Smooth muscle cell (in vitro differentiated cells): ENCODE measurements at regions not wholly inside any gene's neighbourhood (a gene's known extent, or its start where the extent isn't known, plus 50 kb on each side); places are given as distances from the start of the nearest gene placed in this dataset.
"Not testable (repeated sequence)": the region's sequence is repeated elsewhere in the genome, so short reads cannot be mapped to it uniquely, and the experiment has no call there.

Source experiments
- DNase-seq: peaks from one replicate; lab custom pipeline; 2025; ENCODE audit not compliant: unreplicated experiment; lab: John Stamatoyannopoulos, UW
- H2AFZ ChIP-seq: fragments of 200-600 bp; sonication (generic); 2 replicates; pipeline ENCODE4 v1.6.0; 2016; ENCODE audit warnings: antibody characterized with exemption, low read depth, mild to moderate bottlenecking
- H3F3A ChIP-seq: fragments of 200-600 bp; sonication (generic); 2 replicates; pipeline ENCODE4 v1.6.0; 2017; ENCODE audit warnings: antibody characterized with exemption, low read depth
- H3K27ac ChIP-seq: fragments of 200-600 bp; sonication (generic); 2 replicates; pipeline ENCODE4 v1.5.1; 2016; ENCODE audit warnings: low read depth, mild to moderate bottlenecking
- H3K27me3 ChIP-seq: fragments of 200-600 bp; sonication (generic); 2 replicates; pipeline ENCODE4 v1.6.1; 2016; ENCODE audit warnings: low read depth, mild to moderate bottlenecking
- H3K36me3 ChIP-seq: fragments of 200-600 bp; sonication (generic); 2 replicates; pipeline ENCODE4 v1.5.1; 2016; ENCODE audit warnings: low read depth
- H3K4me1 ChIP-seq: fragments of 200-600 bp; sonication (generic); 2 replicates; pipeline ENCODE4 v1.5.1; 2016; ENCODE audit warnings: low read depth
- H3K4me2 ChIP-seq: fragments of 200-600 bp; sonication (generic); 2 replicates; pipeline ENCODE4 v1.6.0; 2016; ENCODE audit warnings: mild to moderate bottlenecking
- H3K4me3 ChIP-seq: fragments of 200-600 bp; sonication (generic); 2 replicates; pipeline ENCODE4 v1.5.1; 2016; ENCODE audit warnings: mild to moderate bottlenecking
- H3K79me2 ChIP-seq: fragments of 200-600 bp; sonication (generic); 2 replicates; pipeline ENCODE4 v1.6.0; 2016; ENCODE audit warnings: low read depth, mild to moderate bottlenecking
- H3K9ac ChIP-seq: fragments of 200-600 bp; sonication (generic); 2 replicates; pipeline ENCODE4 v1.6.0; 2016; ENCODE audit warnings: low read depth
- H3K9me3 ChIP-seq: fragments of 200-600 bp; sonication (generic); replicated peaks from 2 replicates; pipeline ENCODE4 v1.5.1; 2016; ENCODE audit warnings: low read depth
- H4K20me1 ChIP-seq: fragments of 200-600 bp; sonication (generic); 2 replicates; pipeline ENCODE4 v1.6.0; 2016; ENCODE audit warnings: low read depth
- WGBS: methylation state at CpG from one replicate; pipeline ENCODE4 v1.1.7; 2016; ENCODE audit warnings: low lambda C conversion rate; 5-methylcytosine and 5-hydroxymethylcytosine counted together
- TF ChIP-seq, protein P1 (sequence below): fragments of 200-600 bp; sonication (generic); IDR thresholded peaks from 2 replicates; pipeline ENCODE4 v1.5.1; 2017; ENCODE audit warnings: borderline replicate concordance, mild to moderate bottlenecking, antibody characterized with exemption; ENCODE audit not compliant: insufficient read depth, poor library complexity, severe bottlenecking

DNA sequence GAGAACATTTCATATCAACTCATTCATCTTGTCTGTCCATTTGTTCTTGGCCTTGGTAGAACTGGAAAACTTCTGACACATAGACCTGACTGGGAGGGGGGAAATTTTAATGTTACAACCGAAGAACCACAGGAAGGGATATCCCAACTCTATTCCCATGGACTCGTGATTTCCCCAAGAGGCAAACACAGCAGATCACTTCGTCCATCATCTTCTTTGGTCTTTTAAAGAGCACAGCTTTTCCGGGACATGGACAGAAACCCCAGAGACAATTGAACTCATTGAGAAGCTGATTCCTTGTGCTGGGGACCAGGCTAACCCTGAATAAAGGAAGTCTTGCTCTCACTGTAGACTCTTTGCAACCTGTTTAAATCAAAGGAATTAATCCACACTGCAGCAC, 66.3 kb upstream of the TMEM170B start:
- no peak overlapping the region for H3K4me2 ChIP-seq
- H3K4me1 ChIP-seq, result no peaks in the 10 kb centered on the region
- no peaks in the 10 kb centered on the region for H3F3A ChIP-seq
- no peak overlapping the region for H3K27ac ChIP-seq
- H3K4me3 ChIP-seq, result no peak overlapping the region
- H4K20me1 ChIP-seq, result no peaks in the 10 kb centered on the region
- no peaks in the 10 kb centered on the region for H3K27me3 ChIP-seq
- DNase-seq, result no peak
- H3K9me3 ChIP-seq, result no peaks in the 10 kb centered on the region
- 97% methylated on average over 4 of the region's 4 CpGs for WGBS
- H3K9ac ChIP-seq, result no peak overlapping the region
- no peaks in the 10 kb centered on the region for H3K36me3 ChIP-seq
- no peaks in the 10 kb centered on the region for H3K79me2 ChIP-seq
- H2AFZ ChIP-seq, result no peak overlapping the region
- TF ChIP-seq, protein P1, sequence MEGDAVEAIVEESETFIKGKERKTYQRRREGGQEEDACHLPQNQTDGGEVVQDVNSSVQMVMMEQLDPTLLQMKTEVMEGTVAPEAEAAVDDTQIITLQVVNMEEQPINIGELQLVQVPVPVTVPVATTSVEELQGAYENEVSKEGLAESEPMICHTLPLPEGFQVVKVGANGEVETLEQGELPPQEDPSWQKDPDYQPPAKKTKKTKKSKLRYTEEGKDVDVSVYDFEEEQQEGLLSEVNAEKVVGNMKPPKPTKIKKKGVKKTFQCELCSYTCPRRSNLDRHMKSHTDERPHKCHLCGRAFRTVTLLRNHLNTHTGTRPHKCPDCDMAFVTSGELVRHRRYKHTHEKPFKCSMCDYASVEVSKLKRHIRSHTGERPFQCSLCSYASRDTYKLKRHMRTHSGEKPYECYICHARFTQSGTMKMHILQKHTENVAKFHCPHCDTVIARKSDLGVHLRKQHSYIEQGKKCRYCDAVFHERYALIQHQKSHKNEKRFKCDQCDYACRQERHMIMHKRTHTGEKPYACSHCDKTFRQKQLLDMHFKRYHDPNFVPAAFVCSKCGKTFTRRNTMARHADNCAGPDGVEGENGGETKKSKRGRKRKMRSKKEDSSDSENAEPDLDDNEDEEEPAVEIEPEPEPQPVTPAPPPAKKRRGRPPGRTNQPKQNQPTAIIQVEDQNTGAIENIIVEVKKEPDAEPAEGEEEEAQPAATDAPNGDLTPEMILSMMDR, result no peak

DNA sequence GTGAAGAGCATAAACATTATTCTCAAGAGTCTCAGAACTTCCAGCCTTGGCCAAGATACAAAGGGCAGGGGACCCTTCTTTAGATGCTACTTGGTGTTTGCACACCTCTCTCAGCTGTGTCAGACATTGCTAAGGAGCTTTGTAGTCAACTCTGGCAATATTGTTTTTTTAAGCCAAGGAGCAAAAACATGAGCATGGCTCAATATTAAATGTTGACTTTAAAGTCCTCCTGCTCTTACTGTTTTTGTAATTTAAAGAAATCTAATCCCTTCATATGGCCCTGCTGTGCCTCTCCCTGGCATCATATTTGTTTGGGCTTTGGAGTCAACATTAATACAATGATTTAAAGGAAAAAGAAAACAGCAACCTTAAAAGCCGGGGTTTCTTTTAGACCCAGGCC, 67.9 kb upstream of the TMEM170B start:
- WGBS, result 100% methylated on average over 1 of the region's 1 CpG
- no peak for DNase-seq

DNA sequence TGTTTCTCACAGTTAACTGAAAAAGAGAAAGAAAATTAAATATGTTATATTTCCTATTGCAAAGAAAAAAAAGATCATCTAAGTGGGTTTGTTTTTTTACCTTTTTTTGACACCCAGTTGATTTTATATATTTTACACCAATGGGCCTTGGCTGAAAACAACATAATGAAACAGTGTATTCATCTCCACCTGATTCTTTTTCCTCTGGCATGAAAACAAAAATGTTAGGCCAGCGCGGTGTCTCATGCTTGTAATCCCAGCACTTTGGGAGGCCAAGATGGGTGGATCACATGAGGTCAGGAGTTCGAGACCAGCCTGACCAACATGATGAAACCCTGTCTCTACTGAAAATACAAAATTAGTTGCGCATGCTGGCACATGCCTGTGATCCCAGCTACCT, 69.3 kb upstream of the TMEM170B start:
- not testable (repeated sequence) for H3K4me1 ChIP-seq, DNase-seq
- WGBS, result 77% methylated on average over 4 of the region's 4 CpGs

More for the DNA sequence above, 67.9 kb upstream of the TMEM170B start:
- Histone ChIP-seq H3K27me3 (no peaks in the 10 kb centered on the region), H2AFZ (no peak overlapping the region), H3K4me2 (no peak overlapping the region), H3F3A (no peaks in the 10 kb centered on the region), H3K27ac (no peak overlapping the region), H3K79me2 (no peaks in the 10 kb centered on the region), H3K36me3 (no peaks in the 10 kb centered on the region), H3K4me3 (no peak overlapping the region), H4K20me1 (no peaks in the 10 kb centered on the region), H3K4me1 (no peaks in the 10 kb centered on the region), H3K9me3 (no peaks in the 10 kb centered on the region), H3K9ac (no peak overlapping the region)
- TF ChIP-seq, protein P1, result no peak

DNA sequence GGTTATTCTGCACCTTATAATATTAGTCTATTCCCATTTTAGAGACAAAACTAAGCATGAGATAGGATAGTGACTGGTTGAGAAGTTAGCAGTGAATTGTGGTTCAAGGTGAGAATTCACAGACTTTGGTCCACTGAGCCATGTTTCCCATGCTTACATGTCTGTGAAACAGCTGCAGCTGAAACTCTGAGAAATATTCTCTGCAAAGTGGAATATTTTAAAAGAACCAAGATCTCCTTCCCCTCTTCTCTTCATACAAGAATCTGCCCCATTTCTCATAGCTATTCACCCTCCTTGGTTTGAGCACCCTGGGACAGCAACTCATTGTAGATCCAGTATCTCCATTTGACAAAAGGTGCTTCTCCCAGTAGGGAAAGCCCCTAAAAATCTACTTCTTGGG, 70.2 kb upstream of the TMEM170B start:
- H4K20me1 ChIP-seq, result no peaks in the 10 kb centered on the region
- H3K9ac ChIP-seq, result no peak overlapping the region
- no peak overlapping the region for H3K4me2 ChIP-seq
- H3F3A ChIP-seq, result no peaks in the 10 kb centered on the region
- H3K4me1 ChIP-seq, result no peaks in the 10 kb centered on the region
- no peaks in the 10 kb centered on the region for H3K79me2 ChIP-seq
- no peak for DNase-seq
- TF ChIP-seq, protein P1, result no peak
- no peak overlapping the region for H3K27ac ChIP-seq
- no peaks in the 10 kb centered on the region for H3K36me3 ChIP-seq
- no peaks in the 10 kb centered on the region for H3K27me3 ChIP-seq
- H3K4me3 ChIP-seq, result no peak overlapping the region
- no peak overlapping the region for H2AFZ ChIP-seq
- no peaks in the 10 kb centered on the region for H3K9me3 ChIP-seq

More for the DNA sequence above, 69.3 kb upstream of the TMEM170B start:
- H4K20me1 ChIP-seq, H3K79me2 ChIP-seq, H3F3A ChIP-seq, H3K9me3 ChIP-seq, H3K4me2 ChIP-seq, H2AFZ ChIP-seq, H3K9ac ChIP-seq, H3K4me3 ChIP-seq, H3K27ac ChIP-seq, H3K36me3 ChIP-seq, H3K27me3 ChIP-seq: not testable (repeated sequence)
